Mesendoderm (in vitro differentiated cells): ENCODE measurements at regions not wholly inside any gene's neighbourhood (a gene's known extent, or its start where the extent isn't known, plus 50 kb on each side); places are given as distances from the start of the nearest gene placed in this dataset.

Experiments used
- DNase-seq: peaks from one replicate; pipeline ENCODE4 v3.0.0; 2013
- H2AK5ac ChIP-seq: 2 replicates; pipeline ENCODE4 v1.6.1; 2013; ENCODE audit warnings: low read length, inconsistent platforms
- H2BK120ac ChIP-seq: 2 replicates; pipeline ENCODE4 v1.6.1; 2013; ENCODE audit warnings: low read depth, mild to moderate bottlenecking, low read length, moderate library complexity, mixed read lengths
- H2BK15ac ChIP-seq: replicated peaks from 2 replicates; pipeline ENCODE4 v1.6.1; 2013; ENCODE audit warnings: low read depth, mild to moderate bottlenecking, moderate library complexity
- H2BK5ac ChIP-seq: 2 replicates; pipeline ENCODE4 v1.6.1; 2013; ENCODE audit warnings: low read length, inconsistent platforms
- H3K18ac ChIP-seq: 2 replicates; pipeline ENCODE4 v1.6.1; 2013; ENCODE audit warnings: mild to moderate bottlenecking, low read length, mixed read lengths
- H3K23ac ChIP-seq: one replicate; pipeline ENCODE4 v1.6.1; 2013; ENCODE audit warnings: low read length
- H3K27ac ChIP-seq: 2 replicates; pipeline ENCODE4 v1.5.1; 2013; ENCODE audit warnings: low read depth, mild to moderate bottlenecking, inconsistent platforms, low read length, moderate library complexity
- H3K27me3 ChIP-seq: 2 replicates; pipeline ENCODE4 v1.6.1; 2013; ENCODE audit warnings: low read length, control low read depth, mild to moderate bottlenecking, inconsistent platforms; ENCODE audit not compliant: insufficient read depth, poor library complexity
- H3K36me3 ChIP-seq: 2 replicates; pipeline ENCODE4 v1.6.1; 2013; ENCODE audit warnings: low read length, inconsistent platforms; ENCODE audit not compliant: control insufficient read depth, insufficient read depth
- H3K4ac ChIP-seq: one replicate; pipeline ENCODE4 v1.6.1; 2013; ENCODE audit warnings: low read depth, mild to moderate bottlenecking, low read length, moderate library complexity
- H3K4me1 ChIP-seq: 2 replicates; pipeline ENCODE4 v1.6.1; 2013; ENCODE audit warnings: low read depth, low read length, inconsistent platforms; ENCODE audit not compliant: control insufficient read depth
- H3K4me2 ChIP-seq: 2 replicates; pipeline ENCODE4 v1.6.1; 2013; ENCODE audit warnings: low read length
- H3K4me3 ChIP-seq: 2 replicates; pipeline ENCODE4 v1.5.1; 2013; ENCODE audit warnings: mild to moderate bottlenecking, low read length
- H3K56ac ChIP-seq: one replicate; pipeline ENCODE4 v1.6.1; 2013; ENCODE audit warnings: low read length
- H3K79me1 ChIP-seq: 2 replicates; pipeline ENCODE4 v1.6.1; 2013; ENCODE audit warnings: low read length, inconsistent platforms
- H3K79me2 ChIP-seq: 2 replicates; pipeline ENCODE4 v1.6.1; 2013; ENCODE audit warnings: mild to moderate bottlenecking, low read length; ENCODE audit not compliant: control insufficient read depth, insufficient read depth
- H3K9ac ChIP-seq: 2 replicates; pipeline ENCODE4 v1.6.1; 2013; ENCODE audit warnings: low read length, inconsistent platforms
- H4K5ac ChIP-seq: one replicate; pipeline ENCODE4 v1.6.1; 2013; ENCODE audit warnings: low read length
- H4K8ac ChIP-seq: one replicate; pipeline ENCODE4 v1.6.1; 2013; ENCODE audit warnings: low read depth, mild to moderate bottlenecking, control low read depth, low read length, moderate library complexity
- WGBS: extraction: QIAGEN DNeasy Blood & Tissue Kit; methylation state at CpG from one replicate; pipeline ENCODE4 v1.1.7; 2013; ENCODE audit warnings: low lambda C conversion rate, missing lambda C conversion rate; ENCODE audit not compliant: insufficient coverage; ENCODE audit errors: extremely low coverage; 5-methylcytosine and 5-hydroxymethylcytosine counted together

GRCh38 chr6:81623106-81623759, 129.2 kb downstream of the TENT5A start:
- Histone ChIP-seq H3K4me1 (no peaks in the 10 kb centered on the region), H3K56ac (no peak overlapping the region), H3K18ac (no peak overlapping the region), H4K8ac (no peak overlapping the region), H3K9ac (no peak overlapping the region), H3K27me3 (no peaks in the 10 kb centered on the region), H2BK5ac (no peak overlapping the region), H3K23ac (no peak overlapping the region), H3K27ac (no peak overlapping the region), H2BK120ac (no peak overlapping the region), H2AK5ac (no peak overlapping the region), H3K79me1 (no peaks in the 10 kb centered on the region), H3K4me2 (no peak overlapping the region), H2BK15ac (no peak overlapping the region), H3K4me3 (no peak overlapping the region), H3K79me2 (no peaks in the 10 kb centered on the region), H3K36me3 (no peaks in the 10 kb centered on the region), H4K5ac (no peak overlapping the region), H3K4ac (no peak overlapping the region)
- DNase-seq = peak; percentile 89

DNA sequence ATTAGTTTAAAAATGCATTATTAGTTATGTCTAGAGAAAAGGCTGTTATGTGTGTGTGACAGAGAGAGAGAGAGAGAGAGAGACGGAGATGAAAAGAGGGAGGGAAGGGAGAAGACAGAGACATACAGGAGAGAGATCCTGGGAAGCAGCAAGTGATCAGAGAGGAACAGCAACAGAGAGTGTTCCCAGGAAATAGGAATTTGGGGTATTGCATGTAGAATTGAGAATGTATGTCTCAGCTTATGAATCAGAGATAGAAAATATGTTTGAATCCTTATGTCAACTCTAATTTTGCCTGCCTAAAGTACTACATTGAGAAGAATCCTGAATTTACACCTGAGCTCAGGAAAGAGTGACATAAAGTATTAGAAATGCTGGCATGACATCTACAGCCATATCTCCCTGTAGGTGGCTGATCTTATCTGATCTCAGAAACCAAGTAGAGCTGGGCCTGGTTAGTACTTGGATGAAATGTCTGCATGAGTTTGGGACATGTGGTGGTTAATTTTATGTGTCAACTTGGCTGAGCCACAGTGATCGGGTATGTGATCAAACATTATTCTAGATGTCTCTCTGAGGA, 130.6 kb downstream of the TENT5A start:
- H3K9ac ChIP-seq = no peak overlapping the region
- WGBS = no CpG with 5 or more reads among the region's 2 CpGs

GRCh38 chr6:81614292-81614691, 138.2 kb downstream of the TENT5A start:
- H2BK5ac ChIP-seq = no peak overlapping the region
- H3K4me1 ChIP-seq = no peaks in the 10 kb centered on the region
- H3K9ac ChIP-seq = no peak overlapping the region
- no peak overlapping the region for H2BK120ac ChIP-seq
- no peak overlapping the region for H2AK5ac ChIP-seq
- no peak overlapping the region for H2BK15ac ChIP-seq
- H4K5ac ChIP-seq = no peak overlapping the region
- no peak overlapping the region for H3K27ac ChIP-seq
- no peak overlapping the region for H3K56ac ChIP-seq
- no peaks in the 10 kb centered on the region for H3K36me3 ChIP-seq
- no peaks in the 10 kb centered on the region for H3K79me2 ChIP-seq
- DNase-seq = peak; percentile 67
- no peak overlapping the region for H3K23ac ChIP-seq
- no CpG with 5 or more reads among the region's 1 CpG for WGBS
- no peaks in the 10 kb centered on the region for H3K79me1 ChIP-seq
- no peaks in the 10 kb centered on the region for H3K27me3 ChIP-seq
- H3K4me3 ChIP-seq = no peak overlapping the region
- no peak overlapping the region for H3K4me2 ChIP-seq
- peak overlapping the region; percentile 51 for H3K18ac ChIP-seq
- no peak overlapping the region for H4K8ac ChIP-seq
- no peak overlapping the region for H3K4ac ChIP-seq

More for the DNA sequence above, 130.6 kb downstream of the TENT5A start:
- peak; percentile 55 for DNase-seq
- Histone ChIP-seq H3K23ac (no peak overlapping the region), H3K56ac (no peak overlapping the region), H2AK5ac (no peak overlapping the region), H3K4me3 (no peak overlapping the region), H3K79me2 (no peaks in the 10 kb centered on the region), H2BK120ac (no peak overlapping the region), H3K27me3 (no peaks in the 10 kb centered on the region), H2BK5ac (no peak overlapping the region), H4K5ac (no peak overlapping the region), H3K79me1 (no peaks in the 10 kb centered on the region), H4K8ac (no peak overlapping the region), H3K36me3 (no peaks in the 10 kb centered on the region), H2BK15ac (no peak overlapping the region), H3K4ac (no peak overlapping the region), H3K4me1 (no peaks in the 10 kb centered on the region), H3K4me2 (no peak overlapping the region), H3K27ac (no peak overlapping the region), H3K18ac (no peak overlapping the region)

GRCh38 chr6:81613606-81614005, 138.9 kb downstream of the TENT5A start:
- no CpG with 5 or more reads among the region's 1 CpG for WGBS
- no peaks in the 10 kb centered on the region for H3K79me1 ChIP-seq
- no peaks in the 10 kb centered on the region for H3K27me3 ChIP-seq
- no peak overlapping the region for H3K9ac ChIP-seq
- H3K4me2 ChIP-seq = no peak overlapping the region
- no peak overlapping the region for H2BK5ac ChIP-seq
- H4K8ac ChIP-seq = no peak overlapping the region
- H3K27ac ChIP-seq = no peak overlapping the region
- H3K56ac ChIP-seq = no peak overlapping the region
- H3K36me3 ChIP-seq = no peaks in the 10 kb centered on the region
- H3K4me3 ChIP-seq = no peak overlapping the region
- no peak overlapping the region for H3K23ac ChIP-seq
- H4K5ac ChIP-seq = no peak overlapping the region
- H3K79me2 ChIP-seq = no peaks in the 10 kb centered on the region
- no peak overlapping the region for H2AK5ac ChIP-seq
- DNase-seq = no peak
- H2BK120ac ChIP-seq = no peak overlapping the region
- peak overlapping the region; percentile 51 for H3K18ac ChIP-seq
- no peak overlapping the region for H2BK15ac ChIP-seq
- H3K4me1 ChIP-seq = no peaks in the 10 kb centered on the region
- no peak overlapping the region for H3K4ac ChIP-seq

- Histone ChIP-seq H4K5ac (no peak overlapping the region), H3K18ac (no peak overlapping the region), H4K8ac (no peak overlapping the region), H2BK120ac (no peak overlapping the region), H3K4me1 (no peaks in the 10 kb centered on the region), H3K56ac (no peak overlapping the region), H3K9ac (no peak overlapping the region), H3K36me3 (no peaks in the 10 kb centered on the region), H3K27me3 (no peaks in the 10 kb centered on the region), H3K79me1 (no peaks in the 10 kb centered on the region), H3K79me2 (no peaks in the 10 kb centered on the region), H3K23ac (no peak overlapping the region), H3K4me3 (no peak overlapping the region), H3K27ac (no peak overlapping the region), H2BK5ac (no peak overlapping the region), H2AK5ac (no peak overlapping the region), H2BK15ac (no peak overlapping the region), H3K4ac (no peak overlapping the region), H3K4me2 (no peak overlapping the region)
- no peak for DNase-seq
- WGBS = no CpG with 5 or more reads among the region's 4 CpGs
Measured at GRCh38 chr6:81612136-81612535, 140.3 kb downstream of the TENT5A start.

GRCh38 chr6:81609736-81610135, 142.7 kb downstream of the TENT5A start:
- H3K79me1 ChIP-seq = no peaks in the 10 kb centered on the region
- no peak overlapping the region for H3K4me3 ChIP-seq
- H3K4me1 ChIP-seq = no peaks in the 10 kb centered on the region
- no peak overlapping the region for H3K23ac ChIP-seq
- no peak overlapping the region for H4K8ac ChIP-seq
- H3K79me2 ChIP-seq = no peaks in the 10 kb centered on the region
- no peak overlapping the region for H4K5ac ChIP-seq
- no peaks in the 10 kb centered on the region for H3K27me3 ChIP-seq
- no peak overlapping the region for H2BK15ac ChIP-seq
- H2BK120ac ChIP-seq = no peak overlapping the region
- H3K27ac ChIP-seq = no peak overlapping the region
- H3K4ac ChIP-seq = no peak overlapping the region
- no peak overlapping the region for H3K56ac ChIP-seq
- no peak overlapping the region for H2BK5ac ChIP-seq
- no peak overlapping the region for H3K9ac ChIP-seq
- H3K18ac ChIP-seq = no peak overlapping the region
- DNase-seq = no peak
- H2AK5ac ChIP-seq = no peak overlapping the region
- no peaks in the 10 kb centered on the region for H3K36me3 ChIP-seq
- H3K4me2 ChIP-seq = no peak overlapping the region
